Kidney tubule cell (primary cell): ENCODE measurements at regions not wholly inside any gene's neighbourhood (a gene's known extent, or its start where the extent isn't known, plus 50 kb on each side); places are given as distances from the start of the nearest gene placed in this dataset.
A peak's percentile ranks its signal among the peaks of the same experiment; 100 is the strongest.

ENCODE experiments used
- DNase-seq: peaks from one replicate; pipeline ENCODE4 v3.0.0-alpha.2; 2018; ENCODE audit warnings: low spot score

- no peak for DNase-seq
Observed at GRCh38 chr11:113634940-113635575, 71.0 kb downstream of the TMPRSS5 start.

DNA sequence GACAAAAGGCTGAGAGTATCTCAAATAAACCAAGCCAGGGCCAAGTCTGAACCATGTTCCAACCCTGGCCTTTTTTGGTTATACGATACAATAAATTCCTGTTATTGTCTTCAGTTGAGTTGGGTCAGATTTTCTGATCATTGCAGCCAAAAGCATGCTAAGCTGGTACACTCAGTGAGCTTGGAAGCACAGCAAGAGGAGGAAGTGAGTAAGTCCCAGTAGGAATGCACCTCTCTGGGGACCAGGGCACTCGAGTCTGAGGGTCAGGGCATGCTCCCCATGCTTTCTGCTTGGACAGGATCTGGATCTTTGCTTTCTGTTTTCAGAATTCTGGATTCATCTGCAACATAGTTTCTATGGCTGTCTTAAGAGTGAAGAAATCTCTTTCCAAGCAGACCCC, 73.1 kb downstream of the TMPRSS5 start:
- peak; percentile 22 for DNase-seq

- no peak for DNase-seq
Observed at GRCh38 chr11:113629562-113629961, 76.5 kb downstream of the TMPRSS5 start.

DNA sequence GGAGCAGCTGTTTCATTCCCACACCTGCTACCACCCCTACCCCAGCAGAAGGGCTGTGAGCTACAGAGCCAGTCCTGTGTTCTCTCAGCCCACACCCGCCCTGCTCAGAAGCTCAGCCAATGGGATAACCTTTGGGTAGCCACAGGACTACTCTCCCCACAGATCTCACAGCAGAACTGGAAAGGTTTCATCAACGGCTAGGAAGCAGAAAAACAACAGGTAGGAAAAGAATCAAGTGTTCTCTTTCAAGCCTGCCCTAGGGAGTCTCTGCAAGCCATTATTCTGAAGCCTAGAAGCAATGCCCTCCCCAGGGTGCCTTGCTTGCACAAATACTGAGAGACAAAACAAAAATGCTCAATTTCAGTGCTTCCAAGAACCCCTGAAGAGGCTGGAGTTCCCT, 77.2 kb downstream of the TMPRSS5 start:
- DNase-seq = no peak

GRCh38 chr11:113627946-113628345, 78.2 kb downstream of the TMPRSS5 start:
- DNase-seq = no peak

- DNase-seq = no peak
Observed at GRCh38 chr11:113627297-113627696, 78.8 kb downstream of the TMPRSS5 start.

DNA sequence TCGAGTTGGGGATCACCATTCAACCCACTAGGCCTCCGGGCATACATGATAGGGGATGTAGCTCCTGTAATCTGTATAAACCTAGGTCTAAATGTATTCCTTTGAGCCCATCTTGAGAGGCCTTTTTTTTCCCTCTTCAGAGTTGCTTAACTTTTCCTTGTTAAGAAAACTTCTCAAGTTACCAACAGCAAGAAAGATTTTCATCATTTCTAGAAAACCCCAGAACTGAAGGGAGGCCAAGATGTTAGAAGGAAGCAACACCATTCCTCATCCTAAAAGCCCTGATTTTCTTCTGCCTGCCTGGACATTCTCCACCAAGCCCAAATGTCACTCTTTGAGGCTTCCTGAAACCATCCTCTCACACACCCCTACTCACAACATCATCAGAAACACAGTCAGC, 79.4 kb downstream of the TMPRSS5 start:
- no peak for DNase-seq

DNA sequence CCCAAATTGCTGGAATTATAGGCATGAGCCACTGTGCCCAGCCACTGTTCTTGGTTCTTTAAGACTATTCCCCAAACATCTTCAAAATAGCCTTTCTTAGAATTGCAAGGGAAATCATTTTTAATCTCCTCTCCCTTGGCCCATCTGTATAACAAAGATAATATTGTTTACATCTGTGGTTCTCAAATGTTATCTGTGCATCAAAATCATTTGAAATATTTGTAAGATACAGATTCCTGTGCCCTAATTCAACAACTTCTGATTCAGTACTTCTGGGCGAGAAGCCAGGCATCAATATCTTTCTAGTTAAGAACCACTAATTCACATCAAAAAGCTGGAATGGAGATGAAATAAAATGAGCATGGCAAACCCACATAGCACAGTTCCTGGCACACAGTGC, 83.0 kb downstream of the TMPRSS5 start:
- DNase-seq = no peak

DNA sequence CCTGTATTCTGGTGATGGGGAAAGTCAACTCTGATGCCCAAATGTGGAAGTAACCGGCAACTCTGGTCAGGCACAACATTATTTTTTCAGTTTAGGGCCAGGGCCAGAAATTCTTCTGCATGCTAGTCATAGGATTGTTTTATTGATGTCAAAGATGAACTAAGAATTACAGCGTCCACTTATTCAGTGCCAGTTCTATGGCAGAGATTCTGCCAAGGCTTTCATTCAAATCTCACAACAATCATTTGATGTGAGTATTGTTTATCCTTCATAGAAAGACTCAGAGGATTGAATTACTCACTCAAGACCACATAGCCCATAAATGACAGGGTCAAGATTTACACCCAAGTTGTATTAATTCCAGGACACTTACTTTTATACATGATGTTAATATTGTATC, 87.7 kb downstream of the TMPRSS5 start:
- DNase-seq = peak; percentile 47

DNA sequence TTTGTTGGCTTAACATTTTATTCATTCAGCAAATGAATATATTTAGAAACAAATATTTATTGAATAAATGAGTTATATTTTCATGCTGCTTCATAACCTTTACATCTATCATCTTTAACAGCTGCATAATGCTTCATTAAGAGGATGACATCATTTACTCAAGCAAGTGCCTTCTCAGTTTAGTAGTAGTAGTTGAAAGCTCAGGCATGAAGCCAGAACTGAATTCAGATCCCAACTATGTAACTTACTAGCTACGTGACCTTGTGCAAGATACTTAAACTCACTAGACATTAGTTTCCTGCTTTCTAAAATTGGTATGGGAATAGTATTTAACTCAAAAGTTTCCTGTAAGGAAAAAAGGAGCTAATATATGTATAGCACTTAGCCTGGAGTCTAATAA, 90.3 kb downstream of the TMPRSS5 start:
- peak; percentile 8 for DNase-seq

GRCh38 chr11:113615098-113615497, 91.0 kb downstream of the TMPRSS5 start:
- no peak for DNase-seq

DNA sequence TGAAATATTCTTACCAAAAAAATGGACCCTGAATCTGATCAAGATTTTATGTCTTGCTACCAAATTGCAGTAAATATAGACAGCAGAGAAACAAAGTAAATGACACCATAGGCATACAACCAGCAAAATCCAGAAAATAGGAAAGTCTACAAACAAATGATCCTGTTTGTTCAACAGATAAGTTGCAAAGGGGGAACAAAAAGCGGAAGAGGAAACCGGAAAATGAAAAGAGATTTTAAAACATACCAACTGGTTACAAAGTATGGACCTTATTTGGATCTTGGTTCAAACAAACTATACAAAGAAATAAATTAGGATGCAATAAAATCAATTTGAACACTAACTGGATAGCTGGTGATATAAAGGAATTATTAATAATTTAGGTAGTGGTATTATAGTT, 92.0 kb downstream of the TMPRSS5 start:
- no peak for DNase-seq

DNA sequence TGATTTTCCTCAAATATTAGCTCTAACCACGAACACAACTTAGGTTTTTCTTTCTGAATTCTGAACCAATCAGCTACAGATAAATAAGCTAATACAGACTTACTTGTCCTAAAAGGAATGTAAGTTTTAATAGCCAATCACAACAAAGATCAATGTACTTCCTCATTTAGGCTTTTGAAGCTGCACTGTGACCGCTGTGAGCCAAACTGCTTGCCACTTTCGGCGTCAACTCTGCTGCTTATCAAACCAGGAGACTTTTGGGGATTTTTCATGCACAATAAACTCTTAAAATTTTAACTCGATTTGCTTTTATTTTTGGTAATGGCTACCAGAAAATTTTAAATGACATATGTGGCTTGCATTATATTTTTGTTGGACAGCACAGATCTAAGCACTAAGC, 92.5 kb downstream of the TMPRSS5 start:
- no peak for DNase-seq

GRCh38 chr11:113604186-113604585, 101.9 kb downstream of the TMPRSS5 start:
- DNase-seq = peak; percentile 44

GRCh38 chr11:113603277-113604059, 102.6 kb downstream of the TMPRSS5 start:
- peak; percentile 71 for DNase-seq

DNA sequence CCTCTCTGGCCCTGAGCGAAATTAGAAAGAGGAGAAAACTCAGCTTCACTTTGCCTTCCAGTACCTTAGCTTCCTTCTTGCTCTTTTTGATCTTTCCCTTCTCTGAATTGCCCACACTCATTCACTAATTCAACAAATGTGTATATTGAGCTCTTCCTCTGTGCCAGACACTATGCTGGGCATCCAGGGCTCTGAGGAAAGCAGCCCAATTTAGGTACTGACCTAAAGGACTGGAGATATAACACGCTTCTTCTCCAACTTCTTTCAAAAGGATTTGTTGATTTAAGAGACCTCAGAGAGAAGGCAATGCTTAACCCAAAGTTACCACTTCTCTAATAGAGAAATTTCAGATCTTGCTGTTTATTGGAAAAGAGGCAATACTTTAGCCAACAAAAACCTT, 103.6 kb downstream of the TMPRSS5 start:
- no peak for DNase-seq

GRCh38 chr11:113596658-113597057, 109.5 kb downstream of the TMPRSS5 start:
- DNase-seq = no peak

DNA sequence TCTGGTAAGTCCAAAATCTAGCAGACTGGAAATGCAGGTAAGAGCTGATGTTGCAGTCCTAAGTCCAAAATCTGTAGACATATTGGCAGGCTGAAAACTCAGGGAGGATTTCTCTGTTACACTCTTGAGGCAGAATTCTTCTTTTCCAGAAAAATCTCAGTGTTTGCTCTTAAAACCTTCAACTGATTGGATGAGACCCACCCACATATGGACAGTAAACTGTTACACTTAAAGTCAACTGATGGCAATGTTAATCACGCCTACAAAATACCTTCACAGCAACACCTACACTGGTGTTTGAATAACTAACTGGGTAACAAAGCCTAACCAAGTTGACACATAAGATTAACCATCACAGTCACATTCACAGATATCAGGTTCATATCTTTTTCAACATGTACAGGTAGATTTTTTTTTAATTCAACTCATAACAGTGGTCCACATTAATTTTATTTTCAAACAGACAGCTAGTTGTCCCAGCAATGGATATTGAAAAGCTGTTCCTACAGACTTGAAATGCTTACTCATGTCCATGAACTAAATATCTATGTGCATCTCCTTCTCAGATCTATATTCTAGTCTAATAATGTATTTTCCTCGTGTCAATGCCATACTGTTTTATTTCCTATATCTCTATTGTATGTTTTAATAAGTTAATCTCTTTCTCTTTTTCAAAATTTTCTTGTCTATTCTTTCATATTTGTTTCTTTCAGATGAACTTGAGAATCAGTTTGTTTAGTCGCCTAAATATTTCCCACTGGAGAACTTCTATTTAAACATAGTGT, 110.1 kb downstream of the TMPRSS5 start:
- DNase-seq = no peak

DNA sequence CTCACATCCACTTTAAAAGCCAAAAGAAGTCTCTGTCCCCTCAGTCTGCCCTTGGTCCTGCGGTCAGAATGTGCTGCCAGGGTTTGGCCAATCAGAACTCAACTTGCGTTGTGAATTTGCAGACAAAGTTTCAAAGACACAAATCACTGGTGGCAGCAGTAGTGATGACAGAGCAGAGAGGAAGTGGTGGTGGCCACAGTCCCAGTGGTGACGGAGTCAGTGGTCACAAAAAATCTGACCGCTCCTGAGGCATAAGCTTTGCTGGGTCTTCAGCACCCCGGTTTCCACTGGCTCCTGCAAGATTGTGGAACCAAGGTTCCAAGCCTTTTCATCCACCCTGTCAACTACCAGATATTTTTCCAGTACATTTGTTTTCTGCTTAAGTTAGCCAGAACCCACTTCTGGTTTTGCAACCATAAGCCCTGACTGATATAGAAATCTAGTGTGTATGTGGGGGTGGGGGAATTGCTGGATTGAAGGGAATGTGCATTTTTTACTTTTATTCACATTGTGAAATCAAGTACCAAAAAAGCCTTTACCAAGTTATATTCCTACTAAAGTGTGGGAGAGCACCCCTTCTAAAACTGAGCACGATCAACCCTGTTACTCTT, 112.3 kb downstream of the TMPRSS5 start:
- DNase-seq = no peak

GRCh38 chr11:113591117-113591516, 115.0 kb downstream of the TMPRSS5 start:
- DNase-seq = no peak

- peak; percentile 7 for DNase-seq
Observed at GRCh38 chr11:113587308-113587739, 112.1 kb upstream of the DRD2 start.

GRCh38 chr11:113584371-113584770, 109.2 kb upstream of the DRD2 start:
- no peak for DNase-seq

GRCh38 chr11:113581713-113582112, 106.5 kb upstream of the DRD2 start:
- DNase-seq = no peak
